Esophagus (tissue), 2 donors: ENCODE measurements at regions not wholly inside any gene's neighbourhood (a gene's known extent, or its start where the extent isn't known, plus 50 kb on each side); places are given as distances from the start of the nearest gene placed in this dataset.

Source experiments
- H3K27ac ChIP-seq, 2 donors: one replicate each; pipeline ENCODE4 v1.5.1; 2013; ENCODE audit warnings: low read depth in 2 of 2, mild to moderate bottlenecking in 2 of 2, inconsistent platforms in 1 of 2, low read length in 1 of 2, moderate library complexity in 1 of 2
- H3K27me3 ChIP-seq, 2 donors: one replicate each; pipeline ENCODE4 v1.6.1; 2013; ENCODE audit warnings: low read length in 2 of 2, control low read depth in 1 of 2, mild to moderate bottlenecking in 1 of 2; ENCODE audit not compliant: insufficient read depth in 2 of 2, control insufficient read depth in 1 of 2
- H3K36me3 ChIP-seq, 2 donors: one replicate each; pipeline ENCODE4 v1.6.1; 2013; ENCODE audit warnings: low read length in 1 of 2; ENCODE audit not compliant: control insufficient read depth in 2 of 2, insufficient read depth in 2 of 2
- H3K4me1 ChIP-seq, 2 donors: one replicate each; pipeline ENCODE4 v1.6.1; 2013; ENCODE audit warnings: low read length in 1 of 2; ENCODE audit not compliant: control insufficient read depth in 2 of 2, insufficient read depth in 2 of 2
- H3K4me3 ChIP-seq, 2 donors: one replicate each; pipeline ENCODE4 v1.5.1; 2013; ENCODE audit warnings: low read length in 2 of 2, mild to moderate bottlenecking in 2 of 2, low read depth in 1 of 2, moderate library complexity in 1 of 2
- H3K9me3 ChIP-seq, 2 donors: one replicate each; pipeline ENCODE4 v1.6.1; 2013; ENCODE audit warnings: mild to moderate bottlenecking in 2 of 2, low read depth in 1 of 2, low read length in 1 of 2, moderate library complexity in 1 of 2; ENCODE audit not compliant: control insufficient read depth in 2 of 2, insufficient read depth in 1 of 2
- WGBS, 2 donors: extraction: QIAGEN DNeasy Blood & Tissue Kit; methylation state at CpG; one replicate each; pipeline ENCODE4 v1.1.7; 2013; 5-methylcytosine and 5-hydroxymethylcytosine counted together
- donor health status: healthy with polysubstance abuse.
- donor health status: Bipolar disorder and iron deficiency.

DNA sequence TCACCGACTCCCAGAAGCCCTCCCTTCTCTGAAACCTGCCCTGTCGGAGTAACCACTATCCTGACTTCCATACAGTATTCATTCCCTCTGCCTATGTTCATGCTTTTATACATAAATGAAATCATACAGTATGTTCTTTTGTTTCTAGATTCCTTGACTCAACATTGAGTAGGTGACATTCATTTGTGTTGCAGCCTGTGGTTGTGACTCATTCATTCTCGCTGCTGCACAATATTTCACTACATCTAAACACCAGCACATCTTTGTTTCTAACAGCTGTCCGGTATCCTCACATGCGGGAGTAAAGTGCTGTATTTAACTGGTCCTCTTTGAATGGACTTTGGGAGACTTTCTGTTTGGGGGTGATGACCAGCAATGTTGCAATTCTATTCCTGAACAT is 135.0 kb upstream of the FOXF1 start:
- Histone ChIP-seq H3K36me3 (no peaks in the 10 kb centered on the region), H3K27me3 (no peaks in the 10 kb centered on the region), H3K9me3 (peaks cover 2 to 7% of the 10 kb centered on the region in 2 donors), H3K4me3 (no peak overlapping the region), H3K4me1 (no peaks in the 10 kb centered on the region), H3K27ac (no peak overlapping the region)
- whole genome bisulfite sequencing, 2 donors = 71 to 75% methylated on average over 5 of the region's 5 CpGs

DNA sequence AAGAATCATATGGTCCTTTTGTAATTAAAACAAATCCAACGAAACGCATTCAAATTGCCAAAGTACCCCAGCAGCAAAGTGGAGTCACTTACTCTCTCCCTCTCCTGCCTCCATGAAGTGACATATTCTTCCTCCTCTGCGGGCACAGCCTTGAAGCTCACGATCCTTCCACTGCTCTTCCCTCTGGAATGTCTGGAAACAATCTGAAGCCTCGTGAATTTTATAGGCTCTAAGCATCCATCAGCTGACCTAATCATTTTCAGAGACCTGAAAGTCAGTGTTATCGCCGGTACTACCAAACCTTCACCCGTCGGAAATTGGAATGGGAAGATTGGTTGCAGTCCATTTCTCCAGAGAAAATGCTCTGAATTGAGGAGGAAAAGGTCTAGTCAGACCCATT is 134.5 kb upstream of the FOXF1 start:
- H3K4me1 ChIP-seq = no peaks in the 10 kb centered on the region
- H3K9me3 ChIP-seq = peaks cover 2 to 7% of the 10 kb centered on the region in 2 donors
- H3K27me3 ChIP-seq = no peaks in the 10 kb centered on the region
- 67 to 82% methylated on average over 9 of the region's 9 CpGs for WGBS, 2 donors
- H3K27ac ChIP-seq = no peak overlapping the region
- no peaks in the 10 kb centered on the region for H3K36me3 ChIP-seq
- no peak overlapping the region for H3K4me3 ChIP-seq

DNA sequence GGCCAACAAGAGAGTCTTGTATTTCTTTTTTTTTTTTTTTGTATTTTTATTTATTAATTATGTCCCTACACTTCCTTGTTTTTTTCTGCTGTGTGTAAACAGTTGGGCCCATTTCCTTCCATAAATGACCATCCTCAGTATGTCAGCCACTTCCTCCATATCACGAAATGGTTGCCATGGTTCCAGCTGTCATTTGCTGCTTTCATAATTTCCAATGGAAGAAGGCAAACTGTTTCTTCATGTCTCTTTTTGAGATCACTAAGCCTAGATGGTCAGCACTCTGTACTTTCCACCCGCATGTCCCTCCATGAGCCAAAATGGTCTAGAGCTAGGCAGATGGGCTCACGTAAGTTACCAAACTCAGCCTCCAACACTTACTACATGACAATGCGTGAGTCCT is 133.5 kb upstream of the FOXF1 start:
- H3K27me3 ChIP-seq = no peaks in the 10 kb centered on the region
- no peaks in the 10 kb centered on the region for H3K36me3 ChIP-seq
- H3K4me1 ChIP-seq = no peaks in the 10 kb centered on the region
- peaks cover 2 to 7% of the 10 kb centered on the region in 2 donors for H3K9me3 ChIP-seq
- WGBS, 2 donors = 78 to 79% methylated on average over 4 of the region's 4 CpGs
- H3K27ac ChIP-seq = no peak overlapping the region
- no peak overlapping the region for H3K4me3 ChIP-seq

DNA sequence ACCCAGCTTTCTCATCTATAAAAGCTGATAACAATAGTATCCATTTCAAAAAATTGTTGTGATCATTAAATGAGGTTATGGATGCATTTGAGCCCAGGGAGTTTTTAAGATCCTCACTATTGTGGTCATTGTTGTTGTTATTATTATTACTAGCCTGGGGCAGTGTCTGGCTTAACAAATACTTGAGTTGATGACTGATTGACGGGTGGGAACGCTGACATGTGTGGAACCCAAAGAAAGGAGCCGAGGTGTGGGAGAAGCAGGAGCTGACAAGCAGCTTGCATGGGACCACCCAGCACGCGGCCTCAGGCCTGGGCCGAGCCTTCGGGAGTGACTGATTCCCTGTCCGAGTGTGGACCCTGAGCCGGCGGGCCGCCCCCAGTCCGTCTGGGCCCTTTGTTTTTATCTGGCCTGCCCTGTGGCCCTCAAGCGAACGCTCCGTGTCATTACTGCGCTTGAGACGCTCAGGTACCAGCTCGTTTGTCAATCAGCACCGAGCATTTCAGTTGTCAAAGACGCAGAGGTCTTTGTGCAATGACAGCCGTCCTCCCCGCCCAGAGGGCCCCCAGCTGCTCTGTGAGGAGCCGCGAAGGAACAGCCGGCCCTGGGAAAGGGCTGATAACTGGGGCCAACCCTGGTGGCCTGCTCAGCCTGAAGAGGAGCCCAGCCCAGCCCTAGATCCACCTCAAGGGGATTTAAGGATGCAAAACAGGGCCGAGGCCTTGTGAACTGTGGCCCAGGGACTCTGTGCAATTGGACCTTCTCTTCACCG is 132.9 kb upstream of the FOXF1 start:
- Histone ChIP-seq H3K36me3 (no peaks in the 10 kb centered on the region), H3K4me3 (no peak overlapping the region), H3K27me3 (no peaks in the 10 kb centered on the region), H3K4me1 (no peaks in the 10 kb centered on the region), H3K9me3 (peaks cover 5 to 7% of the 10 kb centered on the region in 2 donors), H3K27ac (no peak overlapping the region)
- 73 to 74% methylated on average over 27 of the region's 27 CpGs for WGBS, 2 donors

DNA sequence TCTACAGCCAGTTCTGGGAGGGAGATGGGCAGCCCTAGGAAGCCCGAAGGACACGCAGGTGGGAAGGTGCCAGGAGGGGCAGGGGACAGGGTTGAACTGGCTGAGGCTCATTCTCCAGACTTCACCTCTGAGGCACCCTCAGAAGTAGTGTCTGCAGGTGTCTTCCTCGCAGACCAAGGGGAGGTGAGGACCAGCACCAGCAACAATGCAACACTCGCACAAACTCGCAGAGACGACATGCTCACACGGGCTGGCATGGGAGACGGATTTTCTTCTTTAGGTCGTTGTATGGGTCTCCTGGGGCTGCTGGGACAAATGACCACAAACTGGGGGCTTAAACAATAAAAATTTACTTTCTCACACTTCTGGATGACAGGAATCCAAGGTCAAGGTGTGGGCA is 132.2 kb upstream of the FOXF1 start:
- WGBS, 2 donors = 80 to 87% methylated on average over 9 of the region's 9 CpGs
- H3K9me3 ChIP-seq = peaks cover 5% of the 10 kb centered on the region in 2 donors
- H3K36me3 ChIP-seq = no peaks in the 10 kb centered on the region
- H3K4me1 ChIP-seq = no peaks in the 10 kb centered on the region
- H3K4me3 ChIP-seq = no peak overlapping the region
- H3K27ac ChIP-seq = no peak overlapping the region
- H3K27me3 ChIP-seq = no peaks in the 10 kb centered on the region

GRCh38 chr16:86378831-86379504 is 131.4 kb upstream of the FOXF1 start:
- Histone ChIP-seq H3K27ac (no peak overlapping the region), H3K4me3 (no peak overlapping the region), H3K4me1 (no peaks in the 10 kb centered on the region), H3K9me3 (peaks cover 5% of the 10 kb centered on the region in 2 donors), H3K27me3 (no peaks in the 10 kb centered on the region), H3K36me3 (no peaks in the 10 kb centered on the region)
- WGBS, 2 donors = 85 to 88% methylated on average over 20 of the region's 20 CpGs

- Histone ChIP-seq H3K4me3 (no peak overlapping the region), H3K4me1 (no peaks in the 10 kb centered on the region), H3K36me3 (no peaks in the 10 kb centered on the region), H3K27ac (no peak overlapping the region), H3K9me3 (peaks cover 1 to 4% of the 10 kb centered on the region in 2 donors), H3K27me3 (no peaks in the 10 kb centered on the region)
- WGBS, 2 donors = 47 to 59% methylated on average over 9 of the region's 9 CpGs
Observed at GRCh38 chr16:86379505-86379846, 130.9 kb upstream of the FOXF1 start.

- Histone ChIP-seq H3K4me3 (no peak overlapping the region), H3K9me3 (peaks cover 0 to 3% of the 10 kb centered on the region in 2 donors), H3K36me3 (no peaks in the 10 kb centered on the region), H3K27me3 (no peaks in the 10 kb centered on the region), H3K4me1 (no peaks in the 10 kb centered on the region), H3K27ac (no peak overlapping the region)
- 71 to 75% methylated on average over 9 of the region's 9 CpGs for WGBS, 2 donors
Observed at GRCh38 chr16:86380030-86380429, 130.3 kb upstream of the FOXF1 start.

GRCh38 chr16:86381491-86381890 is 128.8 kb upstream of the FOXF1 start:
- no peaks in the 10 kb centered on the region for H3K4me1 ChIP-seq
- H3K36me3 ChIP-seq = no peaks in the 10 kb centered on the region
- H3K4me3 ChIP-seq = no peak overlapping the region
- H3K27me3 ChIP-seq = no peaks in the 10 kb centered on the region
- WGBS, 2 donors = 81 to 84% methylated on average over 7 of the region's 7 CpGs
- no peak overlapping the region for H3K27ac ChIP-seq
- peaks cover 0 to 3% of the 10 kb centered on the region in 2 donors for H3K9me3 ChIP-seq
